Muscle layer of colon (tissue), 2 donors: ENCODE measurements at regions not wholly inside any gene's neighbourhood (a gene's known extent, or its start where the extent isn't known, plus 50 kb on each side); places are given as distances from the start of the nearest gene placed in this dataset.

Experiments
- H3K27ac ChIP-seq: one replicate; pipeline ENCODE4 v1.7.0; 2013; ENCODE audit warnings: low read depth, mild to moderate bottlenecking, low read length, moderate library complexity
- H3K27me3 ChIP-seq, 2 donors: one replicate each; pipeline ENCODE4 v1.7.0; 2013; ENCODE audit warnings: low read length in 2 of 2, mild to moderate bottlenecking in 2 of 2; ENCODE audit not compliant: insufficient read depth in 2 of 2, control insufficient read depth in 1 of 2
- H3K36me3 ChIP-seq: one replicate; pipeline ENCODE4 v1.7.0; 2013; ENCODE audit warnings: mild to moderate bottlenecking, low read length; ENCODE audit not compliant: insufficient read depth
- H3K4me1 ChIP-seq: one replicate; pipeline ENCODE4 v1.7.0; 2013; ENCODE audit warnings: mild to moderate bottlenecking, low read length; ENCODE audit not compliant: insufficient read depth
- H3K4me3 ChIP-seq, 2 donors: one replicate each; pipeline ENCODE4 v1.7.0; 2013; ENCODE audit warnings: low read length in 2 of 2, low read depth in 1 of 2, mild to moderate bottlenecking in 1 of 2, moderate library complexity in 1 of 2
- H3K9ac ChIP-seq: one replicate; pipeline ENCODE4 v1.7.0; 2013; ENCODE audit warnings: low read length
- H3K9me3 ChIP-seq: one replicate; pipeline ENCODE4 v1.7.0; 2013; ENCODE audit warnings: mild to moderate bottlenecking, low read length
- donor health status: abdominal sarcoma.
- donor health status: Adenocarcinoma of cecum.

DNA sequence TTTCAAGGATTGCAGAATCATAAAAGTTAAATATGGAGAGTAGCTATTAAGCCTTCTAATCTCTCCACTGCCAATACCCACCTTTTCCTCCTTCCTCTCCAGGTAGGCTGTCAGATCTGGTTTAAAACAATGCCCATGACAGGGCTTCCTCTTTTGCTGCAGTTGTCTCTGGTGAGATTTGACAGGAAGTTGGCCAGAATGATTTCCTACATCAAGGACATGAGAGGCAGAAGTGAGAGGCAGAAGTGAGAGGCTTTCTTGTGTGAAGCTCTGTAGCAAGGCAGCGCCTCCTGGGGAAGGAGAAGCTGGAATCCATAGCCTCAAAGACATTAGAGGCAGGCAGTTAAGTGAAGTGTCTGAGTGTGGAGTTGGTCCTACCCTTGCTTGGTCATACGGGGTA lies 385.7 kb downstream of the HRH4 start:
- Histone ChIP-seq H3K36me3 (no peaks in the 10 kb centered on the region), H3K27me3 (no peaks in the 10 kb centered on the region), H3K27ac (no peak overlapping the region), H3K4me1 (no peaks in the 10 kb centered on the region), H3K9me3 (no peaks in the 10 kb centered on the region), H3K4me3 (no peak overlapping the region), H3K9ac (no peak overlapping the region)

DNA sequence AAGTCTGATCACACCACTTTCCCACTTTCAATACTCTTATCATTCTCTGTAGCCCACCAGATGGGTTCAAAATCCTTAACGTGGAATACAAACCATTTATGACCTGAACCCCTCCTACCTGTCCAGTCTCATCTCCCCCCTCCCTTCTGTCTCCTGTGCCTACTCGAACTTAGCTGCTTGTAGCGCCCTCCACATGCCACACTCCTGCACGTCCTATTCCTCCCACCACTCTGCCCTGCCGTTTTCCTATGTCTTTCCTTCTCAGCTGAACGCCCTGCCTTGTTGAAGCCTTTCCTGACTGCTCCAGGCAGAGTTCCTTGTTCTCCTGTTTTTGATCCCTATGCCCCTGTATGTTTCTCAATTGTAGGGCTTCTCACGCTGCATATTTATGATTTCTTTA lies 390.1 kb downstream of the HRH4 start:
- Histone ChIP-seq H3K4me3 (no peak overlapping the region), H3K27me3 (no peaks in the 10 kb centered on the region), H3K27ac (no peak overlapping the region), H3K4me1 (no peaks in the 10 kb centered on the region), H3K9me3 (no peaks in the 10 kb centered on the region), H3K9ac (no peak overlapping the region), H3K36me3 (no peaks in the 10 kb centered on the region)

DNA sequence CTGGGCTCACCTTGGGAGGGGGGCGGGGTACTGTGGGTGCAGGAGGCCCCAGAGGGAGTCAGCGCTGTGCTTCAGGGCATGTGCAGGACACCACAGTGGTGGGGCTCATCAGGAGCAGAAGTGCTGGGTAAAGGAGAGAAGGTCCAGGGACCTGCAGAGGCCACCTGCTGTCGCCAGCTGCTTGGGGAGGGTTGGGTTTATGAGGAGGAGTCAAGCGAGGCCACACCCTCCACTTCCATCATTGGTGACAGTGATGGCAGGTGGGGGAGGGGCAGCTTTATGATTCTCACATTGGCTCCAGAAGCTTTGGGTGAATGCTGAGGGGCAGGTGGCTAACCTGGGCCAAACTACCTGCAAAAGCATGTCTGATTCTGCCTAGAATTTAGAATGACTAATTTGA lies 392.6 kb downstream of the HRH4 start:
- Histone ChIP-seq H3K27me3 (no peaks in the 10 kb centered on the region), H3K27ac (no peak overlapping the region), H3K9me3 (no peaks in the 10 kb centered on the region), H3K4me3 (no peak overlapping the region), H3K4me1 (no peaks in the 10 kb centered on the region), H3K36me3 (no peaks in the 10 kb centered on the region), H3K9ac (no peak overlapping the region)

DNA sequence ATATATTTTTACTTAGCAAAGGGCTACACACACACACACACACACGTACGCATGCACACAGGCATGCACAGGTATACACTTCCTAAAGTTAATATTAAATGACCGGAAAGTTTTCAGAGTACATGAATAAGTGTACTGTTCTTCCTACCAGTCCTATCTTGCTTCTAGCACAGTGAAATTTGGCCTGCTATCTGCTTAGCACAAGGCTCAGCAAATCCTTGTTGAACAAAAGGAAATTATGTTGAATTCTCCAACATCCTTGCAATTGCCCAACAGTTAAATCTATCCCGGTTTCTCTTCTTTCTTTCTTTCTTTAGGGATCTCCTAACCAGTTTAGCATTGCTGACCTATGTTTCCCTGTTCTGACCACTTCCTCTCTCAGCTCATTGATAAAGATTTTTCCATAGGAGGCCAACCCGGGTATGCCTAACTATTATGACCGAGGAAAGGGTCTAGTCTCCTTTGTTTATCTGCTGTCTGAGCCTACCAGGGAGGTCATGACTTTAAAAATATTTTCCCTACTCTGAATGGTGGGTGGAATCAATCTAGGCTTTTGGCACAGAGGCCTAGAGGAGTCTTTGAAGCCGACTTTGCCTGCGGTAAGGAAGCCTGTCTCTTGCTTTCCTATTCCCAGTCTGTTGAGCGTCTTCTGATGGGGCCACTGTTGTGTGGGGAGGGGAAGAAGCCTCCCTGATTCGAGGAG lies 400.7 kb downstream of the HRH4 start:
- H3K27me3 ChIP-seq, result no peaks in the 10 kb centered on the region
- no peak overlapping the region for H3K27ac ChIP-seq
- H3K9ac ChIP-seq, result no peak overlapping the region
- H3K4me3 ChIP-seq, result no peak overlapping the region
- no peaks in the 10 kb centered on the region for H3K4me1 ChIP-seq
- no peaks in the 10 kb centered on the region for H3K36me3 ChIP-seq
- no peaks in the 10 kb centered on the region for H3K9me3 ChIP-seq

DNA sequence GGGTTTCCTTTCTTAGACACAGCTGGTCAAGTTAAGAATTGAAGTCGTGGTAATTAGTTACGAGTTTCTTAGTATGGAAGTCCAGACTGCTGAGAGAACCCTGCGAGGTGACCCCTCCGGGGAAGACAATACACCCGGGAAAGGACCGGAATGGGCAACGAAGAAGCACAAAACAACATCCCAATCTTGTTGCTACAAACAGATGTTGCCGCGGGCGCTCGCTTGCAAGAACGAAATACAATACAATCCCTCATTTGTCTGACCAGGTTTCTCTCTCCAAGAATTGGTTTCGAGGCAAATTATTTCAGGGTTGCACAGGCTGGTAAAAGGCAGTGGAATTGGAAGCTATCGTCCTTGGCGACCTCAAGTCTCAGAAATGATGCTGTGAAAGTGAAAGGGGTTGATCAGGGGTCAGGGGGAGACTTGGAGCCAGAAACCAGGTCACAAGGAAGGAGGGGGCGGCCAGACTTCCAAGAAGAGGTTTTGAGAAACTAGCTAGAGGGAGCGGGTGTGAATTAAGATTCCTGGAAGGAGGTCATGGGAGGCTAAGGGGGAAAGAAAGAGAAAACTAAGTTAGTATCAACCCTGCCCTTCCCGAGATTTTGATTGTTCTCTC lies 401.9 kb downstream of the HRH4 start:
- no peaks in the 10 kb centered on the region for H3K27me3 ChIP-seq
- H3K9me3 ChIP-seq, result no peaks in the 10 kb centered on the region
- H3K27ac ChIP-seq, result no peak overlapping the region
- H3K4me1 ChIP-seq, result no peaks in the 10 kb centered on the region
- no peak overlapping the region for H3K4me3 ChIP-seq
- no peaks in the 10 kb centered on the region for H3K36me3 ChIP-seq
- H3K9ac ChIP-seq, result no peak overlapping the region

DNA sequence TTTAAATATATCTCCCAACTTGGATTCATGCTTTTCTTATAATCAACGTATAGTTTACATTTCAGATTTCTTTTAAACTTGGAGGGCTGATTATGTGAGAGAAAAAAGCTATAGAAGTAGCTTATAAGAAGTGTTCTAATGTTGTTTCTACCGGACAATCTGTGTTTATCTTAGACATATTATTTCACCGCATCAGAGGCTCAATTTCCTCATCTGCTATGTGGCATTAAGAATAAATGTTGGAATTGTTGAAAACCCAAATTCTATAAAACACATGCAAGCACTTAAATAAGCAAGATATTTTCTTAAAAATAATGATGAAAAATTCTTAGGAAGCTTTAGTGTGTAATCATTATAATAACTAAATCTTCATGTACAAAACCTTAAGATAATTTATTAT lies 407.9 kb downstream of the HRH4 start:
- H3K9ac ChIP-seq, result no peak overlapping the region
- no peak overlapping the region for H3K27ac ChIP-seq
- H3K9me3 ChIP-seq, result no peaks in the 10 kb centered on the region
- H3K27me3 ChIP-seq, result no peaks in the 10 kb centered on the region
- peaks cover 3% of the 10 kb centered on the region for H3K4me1 ChIP-seq
- no peak overlapping the region for H3K4me3 ChIP-seq
- no peaks in the 10 kb centered on the region for H3K36me3 ChIP-seq

DNA sequence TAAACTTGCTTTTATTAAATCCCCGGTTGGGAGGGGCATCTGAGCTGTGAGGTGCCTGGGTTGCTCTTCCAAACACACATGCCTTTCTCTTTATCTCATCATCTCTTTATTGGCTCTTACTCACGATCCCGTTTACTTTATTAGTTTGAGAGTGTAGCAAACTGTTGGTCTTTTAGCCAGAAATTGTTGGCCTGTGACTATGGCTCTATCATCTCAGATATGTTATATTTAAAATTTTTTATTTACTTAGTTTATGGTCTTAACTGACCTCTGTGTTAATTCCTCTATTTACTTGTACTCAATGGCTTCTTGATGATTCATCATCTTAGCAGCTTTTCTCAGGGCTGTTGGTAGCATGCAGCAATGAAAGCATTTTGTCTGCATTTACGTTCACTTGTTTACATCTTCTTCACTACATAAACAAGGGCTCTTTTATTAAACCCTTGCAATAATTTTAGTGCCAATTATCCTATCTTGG lies 408.4 kb downstream of the HRH4 start:
- Histone ChIP-seq H3K27me3 (no peaks in the 10 kb centered on the region), H3K4me1 (peaks cover 3% of the 10 kb centered on the region), H3K9ac (no peak overlapping the region), H3K36me3 (no peaks in the 10 kb centered on the region), H3K9me3 (no peaks in the 10 kb centered on the region), H3K4me3 (no peak overlapping the region), H3K27ac (no peak overlapping the region)

DNA sequence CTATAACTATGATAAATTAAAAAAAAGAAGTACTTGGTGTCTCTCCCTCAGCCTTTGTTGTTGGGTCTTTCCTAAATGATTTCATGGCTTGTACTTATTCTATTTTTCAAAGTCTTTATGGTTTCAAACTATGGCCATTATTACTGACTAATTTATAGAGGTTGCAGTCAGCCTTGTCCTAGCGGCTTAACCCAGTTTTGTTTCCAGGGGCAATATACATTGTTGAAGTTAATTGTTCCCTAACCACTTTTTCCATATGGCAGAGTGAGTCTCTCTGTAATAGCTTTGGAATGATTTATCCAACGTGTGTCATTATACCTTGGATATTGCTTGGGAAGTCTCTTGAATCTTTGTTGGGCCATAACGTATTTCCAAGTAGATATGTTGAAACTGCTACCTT lies 408.8 kb downstream of the HRH4 start:
- H3K27ac ChIP-seq, result no peak overlapping the region
- H3K27me3 ChIP-seq, result no peaks in the 10 kb centered on the region
- no peaks in the 10 kb centered on the region for H3K36me3 ChIP-seq
- H3K9ac ChIP-seq, result no peak overlapping the region
- no peak overlapping the region for H3K4me3 ChIP-seq
- peaks cover 3% of the 10 kb centered on the region for H3K4me1 ChIP-seq
- H3K9me3 ChIP-seq, result no peaks in the 10 kb centered on the region

DNA sequence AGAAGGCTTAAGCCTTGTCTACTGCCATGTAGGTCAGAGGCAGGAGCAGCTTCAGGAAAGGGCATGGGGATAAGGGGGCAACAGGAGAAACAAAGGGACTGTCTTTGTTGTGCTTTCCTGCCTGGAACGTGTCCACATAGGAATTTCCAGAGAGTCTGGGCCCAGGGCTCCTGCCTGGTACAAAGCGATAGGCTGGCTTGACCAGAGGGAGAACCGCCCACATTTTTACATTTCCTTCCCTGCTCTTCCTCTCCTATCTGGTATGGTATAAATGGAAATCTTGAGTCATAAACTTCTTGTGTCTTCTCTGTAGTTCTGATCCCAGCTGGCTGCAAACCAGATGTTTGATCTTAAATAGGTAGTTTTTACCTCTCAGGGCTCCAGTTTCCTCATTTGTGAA lies 414.8 kb downstream of the HRH4 start:
- Histone ChIP-seq H3K4me3 (no peak overlapping the region), H3K9ac (no peak overlapping the region), H3K27ac (no peak overlapping the region), H3K36me3 (no peaks in the 10 kb centered on the region), H3K4me1 (no peaks in the 10 kb centered on the region), H3K27me3 (no peaks in the 10 kb centered on the region), H3K9me3 (no peaks in the 10 kb centered on the region)

DNA sequence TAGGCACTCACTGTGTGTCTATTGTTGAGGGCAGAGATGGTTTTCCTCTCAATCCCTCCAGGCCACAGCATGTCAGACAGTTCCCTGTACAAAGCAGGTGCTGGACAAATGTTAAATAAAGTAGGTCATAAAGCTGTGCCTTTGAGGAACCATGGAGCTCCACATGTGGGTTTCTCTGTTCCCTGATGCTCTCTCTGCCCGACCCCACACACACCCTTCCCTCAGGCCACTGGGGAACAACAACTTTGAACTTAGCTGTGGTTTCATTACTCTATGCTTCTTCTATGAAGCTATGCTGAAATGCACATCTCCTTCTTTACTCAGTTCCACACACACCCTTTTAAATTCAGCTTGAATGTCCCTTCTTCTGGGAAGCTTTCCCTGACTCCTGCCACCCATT lies 415.3 kb downstream of the HRH4 start:
- no peak overlapping the region for H3K4me3 ChIP-seq
- no peaks in the 10 kb centered on the region for H3K27me3 ChIP-seq
- H3K9me3 ChIP-seq, result no peaks in the 10 kb centered on the region
- H3K9ac ChIP-seq, result no peak overlapping the region
- H3K36me3 ChIP-seq, result no peaks in the 10 kb centered on the region
- H3K4me1 ChIP-seq, result no peaks in the 10 kb centered on the region
- no peak overlapping the region for H3K27ac ChIP-seq

DNA sequence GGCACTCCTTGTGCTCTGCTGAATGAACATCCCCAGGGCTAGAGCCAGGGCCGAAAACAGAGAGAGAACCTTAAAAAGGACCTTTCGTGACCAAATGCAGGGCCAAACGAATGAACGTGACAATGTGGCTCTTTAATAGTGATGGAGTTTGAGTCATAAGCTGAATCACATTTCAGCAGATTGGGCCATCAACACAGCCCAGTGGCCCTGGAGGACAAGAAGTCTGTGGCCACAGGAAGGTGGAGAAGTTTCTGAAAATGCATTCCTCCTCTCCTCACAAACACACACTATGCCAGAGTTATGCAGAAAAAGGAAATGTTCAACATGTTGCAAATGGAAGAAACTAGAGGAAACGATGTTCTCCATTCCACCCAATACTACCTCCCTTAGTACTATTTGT lies 415.8 kb downstream of the HRH4 start:
- no peaks in the 10 kb centered on the region for H3K27me3 ChIP-seq
- H3K4me1 ChIP-seq, result no peaks in the 10 kb centered on the region
- H3K4me3 ChIP-seq, result no peak overlapping the region
- no peaks in the 10 kb centered on the region for H3K9me3 ChIP-seq
- H3K9ac ChIP-seq, result no peak overlapping the region
- H3K36me3 ChIP-seq, result no peaks in the 10 kb centered on the region
- H3K27ac ChIP-seq, result no peak overlapping the region

DNA sequence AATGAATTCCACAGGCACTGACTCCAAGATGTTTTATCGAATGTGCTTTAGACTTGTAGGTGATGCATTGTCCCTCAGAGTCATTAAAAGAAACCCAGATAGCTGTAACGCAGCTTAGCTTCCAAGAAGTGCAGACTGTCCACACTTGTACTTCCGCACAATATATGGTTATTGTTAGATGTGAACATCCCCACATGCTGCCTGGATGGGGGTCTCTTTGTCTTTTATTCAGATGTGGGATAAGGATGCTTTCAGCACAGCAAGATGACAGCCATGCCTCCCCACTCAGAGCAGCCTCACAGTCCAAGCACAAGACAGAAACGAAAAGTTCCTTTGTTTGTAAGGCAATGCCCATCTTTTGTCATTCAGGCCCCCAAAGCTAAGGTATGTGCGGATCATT lies 416.6 kb downstream of the HRH4 start:
- Histone ChIP-seq H3K4me1 (no peaks in the 10 kb centered on the region), H3K9me3 (no peaks in the 10 kb centered on the region), H3K9ac (no peak overlapping the region), H3K36me3 (no peaks in the 10 kb centered on the region), H3K27me3 (no peaks in the 10 kb centered on the region), H3K4me3 (no peak overlapping the region), H3K27ac (no peak overlapping the region)
